ENCODE measurements at regions not wholly inside any gene's neighbourhood (a gene's known extent, or its start where the extent isn't known, plus 50 kb on each side); places are given as distances from the start of the nearest gene placed in this dataset.
"Not testable (repeated sequence)": the region's sequence is repeated elsewhere in the genome, so short reads cannot be mapped to it uniquely, and the experiment has no call there.

DNA sequence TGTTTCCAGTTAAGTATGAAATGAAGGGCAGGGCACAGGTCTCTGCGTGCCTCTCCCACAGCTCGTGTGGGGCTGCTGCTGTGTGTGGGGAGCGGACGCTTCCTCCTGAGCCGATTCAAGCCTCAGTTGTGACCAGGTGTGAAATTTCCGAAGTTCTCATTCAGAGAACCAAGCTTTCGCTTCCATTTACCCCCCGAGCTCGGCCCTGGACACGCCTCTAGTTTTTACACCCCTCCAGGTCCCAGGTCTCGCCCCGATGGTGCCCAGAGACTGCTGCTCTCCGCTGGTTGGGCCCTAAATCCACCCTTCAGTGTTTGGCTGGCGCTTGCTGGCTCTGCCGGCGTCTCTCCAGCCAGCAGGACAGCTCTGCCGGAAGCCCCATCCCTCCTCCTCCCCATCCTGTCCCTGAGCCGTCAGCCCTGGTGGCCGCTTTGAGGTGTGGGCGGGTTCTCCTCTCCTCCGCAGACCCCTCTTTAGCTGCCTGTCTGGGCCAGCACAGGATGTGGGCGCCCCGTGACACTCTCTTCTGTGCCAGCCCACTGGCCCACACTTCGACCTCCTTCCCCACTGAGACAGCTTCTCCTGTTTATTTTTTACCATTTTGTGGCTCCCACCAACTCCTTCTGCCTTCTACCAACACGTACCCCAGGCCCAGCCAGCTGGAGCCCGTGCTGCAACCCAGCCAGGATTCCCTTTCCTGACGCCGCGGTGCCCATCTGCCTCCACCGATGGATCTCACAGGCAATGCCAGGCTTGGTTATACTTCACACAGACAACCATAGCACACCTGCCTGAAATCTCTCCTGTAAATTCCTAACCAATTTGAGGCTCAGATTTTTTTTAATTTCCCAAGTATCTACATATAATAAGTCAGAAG, 142.8 kb downstream of the DLL1 start:
- no peak overlapping the region for H3K4me3 ChIP-seq
- no peak overlapping the region for H3K4me2 ChIP-seq (ENCODE audit: unreplicated experiment)
- no peaks in the 10 kb centered on the region for H3K36me3 ChIP-seq (ENCODE audit: low read depth)
- H3K27me3 ChIP-seq (replicated peaks; ENCODE audit: insufficient read depth): peaks cover 12% of the 10 kb centered on the region; the same call in 1 of the 2 replicates
- WGBS, 2 experiments (ENCODE audit: low coverage in 1 of 2, low lambda C conversion rate in 2 of 2, missing lambda C conversion rate in 2 of 2): 73 to 80% methylated on average over 27 to 30 of the region's 30 CpGs
- no peak for DNase-seq
- no peak overlapping the region for H3K27ac ChIP-seq
- H3K9me3 ChIP-seq (ENCODE audit: low read depth): no peaks in the 10 kb centered on the region
- no peaks in the 10 kb centered on the region for H3K79me2 ChIP-seq (ENCODE audit: insufficient read depth)
- H4K20me1 ChIP-seq (ENCODE audit: insufficient read depth): no peaks in the 10 kb centered on the region
- H3K9ac ChIP-seq: no peak overlapping the region
- H3K9me2 ChIP-seq (ENCODE audit: insufficient read depth): no peaks in the 10 kb centered on the region
- H2AFZ ChIP-seq: no peak overlapping the region
- H3F3A ChIP-seq (ENCODE audit: insufficient read depth): no peaks in the 10 kb centered on the region
- H3K4me1 ChIP-seq (ENCODE audit: insufficient read depth): no peaks in the 10 kb centered on the region
- in situ Hi-C loops (cut with MboI): no loop called here
- TF ChIP-seq EZH2phosphoT487 (IDR thresholded peaks at IDR 0.05; ENCODE audit: insufficient read depth, low read depth): no peak
- TF ChIP-seq EZH2 (IDR thresholded peaks at IDR 0.05; ENCODE audit: insufficient read depth, poor library complexity, severe bottlenecking): no peak

DNA sequence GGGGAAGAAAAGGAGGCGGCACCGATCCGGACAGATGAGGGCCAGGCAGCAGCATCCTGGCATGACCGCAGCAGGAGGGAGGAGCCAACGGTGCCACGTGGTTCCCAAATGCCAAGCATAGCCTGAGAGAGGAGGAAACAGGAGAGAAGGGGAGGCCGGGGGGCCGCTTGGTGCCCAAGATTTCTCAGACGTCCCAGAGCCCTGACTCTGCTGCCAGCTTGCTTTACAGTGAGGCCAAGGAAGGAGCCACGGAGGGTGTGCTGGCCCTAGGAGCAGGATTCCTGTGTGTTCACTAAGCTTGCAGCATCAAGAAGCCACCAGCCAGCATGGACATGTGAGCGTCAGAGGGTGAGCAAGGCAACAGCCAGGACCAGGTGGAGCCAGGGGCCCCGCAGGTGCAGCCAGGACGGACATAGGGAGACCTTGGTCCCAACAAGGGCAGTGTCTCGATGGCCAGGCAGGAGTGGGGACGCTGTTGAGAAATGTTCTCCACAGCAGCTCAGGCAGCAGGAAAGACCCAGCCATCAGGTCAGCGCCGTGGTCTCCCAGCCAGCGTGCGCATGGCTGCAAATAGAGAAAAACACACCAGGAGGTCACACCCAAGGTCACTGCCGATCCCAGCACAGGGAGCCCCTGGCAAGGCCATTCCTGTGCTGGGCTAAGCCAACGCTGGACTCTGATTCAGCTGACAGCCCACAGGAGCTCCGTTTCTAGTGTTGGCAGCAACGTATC, 143.7 kb downstream of the DLL1 start:
- H2AFZ ChIP-seq: no peak overlapping the region
- H3K27me3 ChIP-seq (replicated peaks; ENCODE audit: insufficient read depth): peaks cover 12% of the 10 kb centered on the region; the same call in 1 of the 2 replicates
- H3K27ac ChIP-seq: no peak overlapping the region
- no peaks in the 10 kb centered on the region for H3K36me3 ChIP-seq (ENCODE audit: low read depth)
- TF ChIP-seq EZH2 (IDR thresholded peaks at IDR 0.05; ENCODE audit: insufficient read depth, poor library complexity, severe bottlenecking): no peak
- TF ChIP-seq EZH2phosphoT487 (IDR thresholded peaks at IDR 0.05; ENCODE audit: insufficient read depth, low read depth): no peak
- H3K4me1 ChIP-seq (ENCODE audit: insufficient read depth): no peaks in the 10 kb centered on the region
- H3F3A ChIP-seq (ENCODE audit: insufficient read depth): no peaks in the 10 kb centered on the region
- no peaks in the 10 kb centered on the region for H3K9me2 ChIP-seq (ENCODE audit: insufficient read depth)
- in situ Hi-C loops (cut with MboI): no loop called here
- H3K9me3 ChIP-seq (ENCODE audit: low read depth): no peaks in the 10 kb centered on the region
- no peak overlapping the region for H3K9ac ChIP-seq
- H3K79me2 ChIP-seq (ENCODE audit: insufficient read depth): no peaks in the 10 kb centered on the region
- no peaks in the 10 kb centered on the region for H4K20me1 ChIP-seq (ENCODE audit: insufficient read depth)
- DNase-seq: peak; percentile 52
- 37 to 41% methylated on average over 23 of the region's 23 CpGs for WGBS, 2 experiments (ENCODE audit: low coverage in 1 of 2, low lambda C conversion rate in 2 of 2, missing lambda C conversion rate in 2 of 2)
- H3K4me2 ChIP-seq (ENCODE audit: unreplicated experiment): no peak overlapping the region
- H3K4me3 ChIP-seq: no peak overlapping the region

DNA sequence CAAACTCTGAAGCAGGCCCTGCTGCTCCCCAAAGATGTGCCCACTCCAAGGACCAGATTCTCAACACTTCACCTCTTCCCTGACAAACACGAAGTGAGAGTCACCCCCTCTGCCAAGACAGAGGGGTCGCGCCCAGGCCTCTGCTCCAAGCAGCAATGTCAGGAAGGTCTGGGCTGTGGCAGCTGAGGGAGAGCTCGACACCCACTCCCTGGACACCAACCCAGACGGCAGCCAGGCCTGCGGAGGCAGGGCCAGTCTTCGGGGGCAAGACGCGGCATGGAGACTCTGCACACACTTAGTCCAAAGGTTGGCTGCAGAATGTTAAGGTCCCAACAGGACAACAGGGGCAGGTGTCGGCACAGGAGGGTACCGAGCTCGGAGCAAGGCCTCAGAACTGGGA, 144.2 kb downstream of the DLL1 start:
- Histone ChIP-seq H3K4me3 (no peak overlapping the region), H3K27ac (no peak overlapping the region), H3K4me2 (ENCODE audit: unreplicated experiment) (no peak overlapping the region), H3F3A (ENCODE audit: insufficient read depth) (no peaks in the 10 kb centered on the region), H3K79me2 (ENCODE audit: insufficient read depth) (no peaks in the 10 kb centered on the region), H3K9me2 (ENCODE audit: insufficient read depth) (no peaks in the 10 kb centered on the region), H4K20me1 (ENCODE audit: insufficient read depth) (no peaks in the 10 kb centered on the region), H3K4me1 (ENCODE audit: insufficient read depth) (no peaks in the 10 kb centered on the region), H3K9me3 (ENCODE audit: low read depth) (no peaks in the 10 kb centered on the region), H3K36me3 (ENCODE audit: low read depth) (no peaks in the 10 kb centered on the region), H2AFZ (no peak overlapping the region), H3K9ac (no peak overlapping the region), H3K27me3 (replicated peaks; ENCODE audit: insufficient read depth) (peaks cover 12% of the 10 kb centered on the region; the same call in 1 of the 2 replicates)
- DNase-seq: no peak
- TF ChIP-seq EZH2 (IDR thresholded peaks at IDR 0.05; ENCODE audit: insufficient read depth, poor library complexity, severe bottlenecking) (no peak), EZH2phosphoT487 (IDR thresholded peaks at IDR 0.05; ENCODE audit: insufficient read depth, low read depth) (no peak)
- in situ Hi-C loops (cut with MboI): no loop called here
- 22 to 31% methylated on average over 11 of the region's 12 CpGs for WGBS, 2 experiments (ENCODE audit: low coverage in 1 of 2, low lambda C conversion rate in 2 of 2, missing lambda C conversion rate in 2 of 2)

DNA sequence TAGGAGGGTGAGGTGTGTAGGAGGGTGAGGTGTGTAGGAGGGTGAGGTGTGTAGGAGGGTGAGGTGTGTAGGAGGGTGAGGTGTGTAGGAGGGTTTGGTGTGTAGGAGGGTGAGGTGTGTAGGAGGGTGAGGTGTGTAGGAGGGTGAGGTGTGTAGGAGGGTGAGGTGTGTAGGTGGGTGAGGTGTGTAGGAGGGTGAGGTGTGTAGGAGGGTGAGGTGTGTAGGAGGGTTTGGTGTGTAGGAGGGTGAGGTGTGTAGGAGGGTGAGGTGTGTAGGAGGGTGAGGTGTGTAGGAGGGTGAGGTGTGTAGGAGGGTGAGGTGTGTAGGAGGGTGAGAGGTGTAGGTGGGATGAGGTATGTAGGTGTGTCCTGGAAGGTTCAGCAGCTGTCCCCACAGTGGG, 144.7 kb downstream of the DLL1 start:
- H4K20me1 ChIP-seq (ENCODE audit: insufficient read depth); DNase-seq; H3K9ac ChIP-seq; H3K9me2 ChIP-seq (ENCODE audit: insufficient read depth); H3K27ac ChIP-seq; H3K4me1 ChIP-seq (ENCODE audit: insufficient read depth); H3K4me2 ChIP-seq (ENCODE audit: unreplicated experiment); H2AFZ ChIP-seq; H3K4me3 ChIP-seq; H3K79me2 ChIP-seq (ENCODE audit: insufficient read depth); in situ Hi-C loops (cut with MboI); H3K36me3 ChIP-seq (ENCODE audit: low read depth); H3F3A ChIP-seq (ENCODE audit: insufficient read depth); H3K9me3 ChIP-seq (ENCODE audit: low read depth): not testable (repeated sequence)
- peaks cover 10% of the 10 kb centered on the region; the same call in 1 of the 2 replicates for H3K27me3 ChIP-seq (replicated peaks; ENCODE audit: insufficient read depth)

DNA sequence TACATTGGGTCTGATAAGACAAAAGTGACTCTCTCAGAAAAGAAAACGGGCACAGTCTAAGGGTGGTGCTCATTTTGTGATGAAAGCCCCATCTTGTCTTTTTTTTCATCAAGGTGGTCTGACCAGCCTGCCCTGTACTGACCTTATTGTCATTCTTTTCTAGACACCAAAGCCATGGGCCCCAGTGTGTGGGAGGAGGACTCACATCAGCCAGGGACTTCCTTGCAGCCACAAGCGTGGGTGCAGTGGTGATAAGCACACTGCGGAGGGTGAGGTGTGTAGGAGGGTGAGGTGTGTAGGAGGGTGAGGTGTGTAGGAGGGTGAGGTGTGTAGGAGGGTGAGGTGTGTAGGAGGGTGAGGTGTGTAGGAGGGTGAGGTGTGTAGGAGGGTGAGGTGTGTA, 145.2 kb downstream of the DLL1 start:
- H3K4me1 ChIP-seq (ENCODE audit: insufficient read depth); H3K4me2 ChIP-seq (ENCODE audit: unreplicated experiment); DNase-seq; H3K9ac ChIP-seq; H3K9me2 ChIP-seq (ENCODE audit: insufficient read depth); H3K27ac ChIP-seq; in situ Hi-C loops (cut with MboI); H3K36me3 ChIP-seq (ENCODE audit: low read depth); H2AFZ ChIP-seq; H4K20me1 ChIP-seq (ENCODE audit: insufficient read depth); H3K4me3 ChIP-seq; H3K79me2 ChIP-seq (ENCODE audit: insufficient read depth); H3K9me3 ChIP-seq (ENCODE audit: low read depth); H3K27me3 ChIP-seq (replicated peaks; ENCODE audit: insufficient read depth); H3F3A ChIP-seq (ENCODE audit: insufficient read depth): not testable (repeated sequence)
- WGBS, 2 experiments (ENCODE audit: low coverage in 1 of 2, low lambda C conversion rate in 2 of 2, missing lambda C conversion rate in 2 of 2): 69 to 74% methylated on average over 3 of the region's 3 CpGs
